Caco-2 (cell line): ENCODE measurements at regions not wholly inside any gene's neighbourhood (a gene's known extent, or its start where the extent isn't known, plus 50 kb on each side); places are given as distances from the start of the nearest gene placed in this dataset.

ENCODE experiments used
- BruUV-seq: library from RNA; stranded (reverse); fragments of 400-500 nt; replicated peaks from 2 replicates; lab custom pipeline; 2021; lab: Mats Ljungman, UMichigan
- CTCF ChIA-PET: fragments of 300-600 bp; sonication (Branson Sonifier 250); formaldehyde crosslinking; loops from one replicate; lab custom pipeline; 2022; ENCODE audit warnings: antibody characterized with exemption; lab: Charles Lee
- POLR2A ChIA-PET: fragments of 300-600 bp; sonication (Branson Sonifier 250); formaldehyde crosslinking; loops from one replicate; lab custom pipeline; 2022; ENCODE audit warnings: antibody characterized with exemption; lab: Charles Lee
- DNase-seq, 2 experiments: peaks; one replicate each; pipeline versions ENCODE4 v3.0.0 to v3.0.0-alpha.2; 2020 to 2022
- H3K27me3 ChIP-seq: replicated peaks from 2 replicates; pipeline ENCODE4 v1.6.0; 2011; ENCODE audit warnings: low read length; ENCODE audit not compliant: control insufficient read depth, insufficient read depth
- H3K36me3 ChIP-seq: 2 replicates; pipeline ENCODE4 v1.5.1; 2011; ENCODE audit warnings: low read length; ENCODE audit not compliant: control insufficient read depth, insufficient read depth
- H3K4me1 ChIP-seq: fragments of 250-450 bp; sonication (Bioruptor Pico); 2 replicates; pipeline ENCODE4 v1.5.1; 2020; ENCODE audit warnings: mild to moderate bottlenecking
- H3K4me3 ChIP-seq: 2 replicates; pipeline ENCODE4 v1.5.1; 2011; ENCODE audit warnings: low read depth, mild to moderate bottlenecking, control low read depth, low read length
- H3K9me3 ChIP-seq: fragments of 250-450 bp; sonication (Bioruptor Pico); 2 replicates; pipeline ENCODE4 v1.5.1; 2020; ENCODE audit warnings: mild to moderate bottlenecking, moderate library complexity
- H3K27ac Mint-ChIP-seq: one replicate; pipeline ENCODE4 v1.8.0; 2022; ENCODE audit warnings: mixed read lengths; ENCODE audit not compliant: unreplicated experiment
- H3K27me3 Mint-ChIP-seq: one replicate; pipeline ENCODE4 v1.8.0; 2022; ENCODE audit warnings: mixed read lengths; ENCODE audit not compliant: insufficient read depth, unreplicated experiment
- H3K36me3 Mint-ChIP-seq: one replicate; pipeline ENCODE4 v1.8.0; 2022; ENCODE audit warnings: mild to moderate bottlenecking, mixed read lengths; ENCODE audit not compliant: insufficient read depth, unreplicated experiment
- H3K4me1 Mint-ChIP-seq: one replicate; pipeline ENCODE4 v1.8.0; 2022; ENCODE audit warnings: low read depth, mixed read lengths; ENCODE audit not compliant: unreplicated experiment
- H3K4me3 Mint-ChIP-seq: one replicate; pipeline ENCODE4 v1.8.0; 2022; ENCODE audit warnings: mild to moderate bottlenecking, moderate library complexity, mixed read lengths; ENCODE audit not compliant: unreplicated experiment
- H3K9me3 Mint-ChIP-seq: one replicate; pipeline ENCODE4 v1.8.0; 2022; ENCODE audit warnings: mixed read lengths; ENCODE audit not compliant: unreplicated experiment
- CTCF ChIP-seq, 2 experiments: fragments of 200-600 bp in 1 of 2; IDR thresholded peaks; 1 replicate in 1 of 2; 2 replicates in 1 of 2; pipeline versions ENCODE4 v1.5.1 to v1.8.0; 2011 to 2022; ENCODE audit warnings: antibody characterized with exemption in 1 of 2, control low read depth in 1 of 2, inconsistent platforms in 1 of 2, low read depth in 1 of 2, low read length in 1 of 2, mild to moderate bottlenecking in 1 of 2, moderate library complexity in 1 of 2; ENCODE audit not compliant: insufficient read depth in 1 of 2, severe bottlenecking in 1 of 2, unreplicated experiment in 1 of 2
- intact Hi-C: fragments of 100-400 bp; cut with micrococcal nuclease; formaldehyde crosslinking; loops from one replicate; pipeline ENCODE4 v1.10.0; 2022; ENCODE audit not compliant: unreplicated experiment

GRCh38 chr17:70527364-70527888 is 358.1 kb downstream of the KCNJ2 start:
- no peak for DNase-seq
- CTCF ChIA-PET = no interaction called here
- no peaks in the 10 kb centered on the region for H3K9me3 ChIP-seq
- H3K27me3 ChIP-seq = no peaks in the 10 kb centered on the region
- H3K9me3 Mint-ChIP-seq = no peaks in the 10 kb centered on the region
- intact Hi-C loops = loop anchor here (10.0 kb wide), 1 partner anchor 363 kb away; the partner anchor contains the start of gene KCNJ2
- H3K4me3 Mint-ChIP-seq = no peak overlapping the region
- POLR2A ChIA-PET = no interaction called here
- no peak for TF ChIP-seq CTCF (IDR thresholded peaks at IDR 0.05; ENCODE audit: insufficient read depth in 1 of 2, low read depth in 1 of 2, low read length in 1 of 2, severe bottlenecking in 1 of 2, unreplicated experiment in 1 of 2)
- no peaks in the 10 kb centered on the region for H3K36me3 Mint-ChIP-seq
- peaks cover 5% of the 10 kb centered on the region; the same call in 1 of the 2 replicates for H3K4me1 ChIP-seq
- H3K27ac Mint-ChIP-seq = no peak overlapping the region
- H3K4me3 ChIP-seq = no peak overlapping the region
- no peaks in the 10 kb centered on the region for H3K36me3 ChIP-seq
- BruUV-seq = no TSS peak
- no peaks in the 10 kb centered on the region for H3K27me3 Mint-ChIP-seq
- no peaks in the 10 kb centered on the region for H3K4me1 Mint-ChIP-seq

DNA sequence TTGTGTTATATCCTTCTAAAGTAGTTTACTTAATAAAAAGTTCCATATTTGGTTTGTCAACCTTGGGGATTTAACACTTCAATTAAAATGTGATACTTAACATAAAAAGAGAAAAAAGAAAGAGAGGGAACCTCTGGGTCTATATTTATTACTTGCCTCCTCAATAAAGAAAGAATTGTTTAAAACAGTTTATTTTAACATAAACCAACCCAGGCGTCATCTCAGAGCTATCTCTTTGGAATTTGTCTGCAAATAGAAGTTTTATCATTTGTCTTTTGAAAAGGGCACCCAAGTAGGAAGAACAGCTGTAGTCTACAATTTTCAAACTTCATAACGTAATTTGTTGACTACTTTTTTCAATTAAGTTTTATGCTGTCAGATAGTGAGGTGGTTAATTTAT is 364.1 kb downstream of the KCNJ2 start:
- Histone ChIP-seq H3K36me3 (no peaks in the 10 kb centered on the region), H3K4me3 (no peak overlapping the region), H3K9me3 (no peaks in the 10 kb centered on the region), H3K27me3 (no peaks in the 10 kb centered on the region), H3K4me1 (no peaks in the 10 kb centered on the region)
- Mint-ChIP-seq H3K4me1 (no peaks in the 10 kb centered on the region), H3K36me3 (no peaks in the 10 kb centered on the region), H3K4me3 (no peak overlapping the region), H3K9me3 (no peaks in the 10 kb centered on the region), H3K27ac (no peak overlapping the region), H3K27me3 (no peaks in the 10 kb centered on the region)
- ChIA-PET POLR2A (no interaction called here), CTCF (no interaction called here)
- no peak for DNase-seq
- no peak for TF ChIP-seq CTCF (IDR thresholded peaks at IDR 0.05; ENCODE audit: insufficient read depth in 1 of 2, low read depth in 1 of 2, low read length in 1 of 2, severe bottlenecking in 1 of 2, unreplicated experiment in 1 of 2)
- no TSS peak for BruUV-seq
- intact Hi-C loops = no loop called here

DNA sequence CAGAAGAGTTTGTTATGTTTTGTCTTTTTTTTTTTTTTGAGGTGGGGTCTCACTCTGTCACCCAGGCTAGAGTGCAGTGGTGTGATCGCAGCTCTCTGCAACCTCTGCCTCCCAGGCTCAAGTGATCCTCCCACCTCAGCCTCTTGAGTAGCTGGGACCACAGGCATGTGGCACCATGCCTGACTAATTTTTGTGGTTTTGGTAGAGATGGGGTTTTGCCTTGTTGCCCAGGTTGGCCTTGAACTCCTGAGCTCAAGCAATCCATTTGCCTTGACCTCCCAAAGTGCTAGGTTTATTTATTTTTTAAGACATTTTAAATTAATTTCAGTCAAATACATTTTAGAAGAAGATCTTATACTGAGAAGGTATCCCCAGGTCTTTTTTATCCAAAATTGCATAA is 366.7 kb downstream of the KCNJ2 start:
- H3K27me3 ChIP-seq = no peaks in the 10 kb centered on the region
- Mint-ChIP-seq H3K27ac (no peak overlapping the region), H3K27me3 (no peaks in the 10 kb centered on the region), H3K9me3 (no peaks in the 10 kb centered on the region), H3K36me3 (no peaks in the 10 kb centered on the region), H3K4me3 (no peak overlapping the region), H3K4me1 (no peaks in the 10 kb centered on the region)
- BruUV-seq = no TSS peak
- no peaks in the 10 kb centered on the region for H3K36me3 ChIP-seq
- no peak for DNase-seq
- ChIA-PET CTCF (no interaction called here), POLR2A (no interaction called here)
- no peaks in the 10 kb centered on the region for H3K4me1 ChIP-seq
- TF ChIP-seq CTCF (IDR thresholded peaks at IDR 0.05; ENCODE audit: insufficient read depth in 1 of 2, low read depth in 1 of 2, low read length in 1 of 2, severe bottlenecking in 1 of 2, unreplicated experiment in 1 of 2) = no peak
- intact Hi-C loops = no loop called here
- no peak overlapping the region for H3K4me3 ChIP-seq
- H3K9me3 ChIP-seq = no peaks in the 10 kb centered on the region
